GM23338 (cell line): ENCODE measurements at regions not wholly inside any gene's neighbourhood (a gene's known extent, or its start where the extent isn't known, plus 50 kb on each side); places are given as distances from the start of the nearest gene placed in this dataset.

Experiments used
- ATAC-seq: fragments of 200-7000 bp; cut with Tn5 transposase; 3 replicates; pipeline ENCODE4 v1.9.1; 2020
- DNase-seq: peaks from one replicate; pipeline ENCODE4 v3.0.0-alpha.2; 2015; ENCODE audit warnings: low spot score
- H2AFZ ChIP-seq: fragments of 200-600 bp; sonication (generic); 2 replicates; pipeline ENCODE4 v1.8.0; 2016; ENCODE audit warnings: antibody characterized with exemption, mild to moderate bottlenecking, moderate library complexity
- H3F3A ChIP-seq: fragments of 200-600 bp; sonication (generic); replicated peaks from 2 replicates; pipeline ENCODE4 v1.8.0; 2017; ENCODE audit warnings: antibody characterized with exemption, mixed run types, low read depth
- H3K27ac ChIP-seq: fragments of 200-600 bp; sonication (generic); 2 replicates; pipeline ENCODE4 v1.6.1; 2016; ENCODE audit warnings: low read depth
- H3K27me3 ChIP-seq: fragments of 200-600 bp; sonication (generic); 2 replicates; pipeline ENCODE4 v1.8.0; 2016; ENCODE audit warnings: mild to moderate bottlenecking, mixed run types, moderate library complexity; ENCODE audit not compliant: insufficient read depth
- H3K36me3 ChIP-seq: fragments of 200-600 bp; sonication (generic); 2 replicates; pipeline ENCODE4 v1.8.0; 2016; ENCODE audit warnings: mild to moderate bottlenecking; ENCODE audit not compliant: insufficient read depth
- H3K4me1 ChIP-seq: fragments of 200-600 bp; sonication (generic); 2 replicates; pipeline ENCODE4 v1.8.0; 2016; ENCODE audit warnings: mild to moderate bottlenecking, moderate library complexity; ENCODE audit not compliant: insufficient read depth
- H3K4me2 ChIP-seq: fragments of 200-600 bp; sonication (generic); 2 replicates; pipeline ENCODE4 v1.7.1; 2017; ENCODE audit warnings: mixed run types
- H3K4me3 ChIP-seq: fragments of 200-600 bp; sonication (generic); 2 replicates; pipeline ENCODE4 v1.6.1; 2016; ENCODE audit warnings: mixed run types
- H3K79me2 ChIP-seq: fragments of 200-600 bp; sonication (generic); replicated peaks from 2 replicates; pipeline ENCODE4 v1.8.0; 2017; ENCODE audit warnings: mild to moderate bottlenecking; ENCODE audit not compliant: insufficient read depth
- H3K9me2 ChIP-seq: fragments of 200-600 bp; sonication (generic); 2 replicates; pipeline ENCODE4 v1.8.0; 2017; ENCODE audit not compliant: insufficient read depth
- H4K20me1 ChIP-seq: fragments of 200-600 bp; sonication (generic); replicated peaks from 2 replicates; pipeline ENCODE4 v1.8.0; 2017; ENCODE audit warnings: mild to moderate bottlenecking; ENCODE audit not compliant: insufficient read depth
- H3K27ac Mint-ChIP-seq: 2 replicates; pipeline ENCODE4 v1.8.0; 2020; ENCODE audit warnings: inconsistent platforms, mild to moderate bottlenecking, moderate library complexity, mixed read lengths
- H3K27me3 Mint-ChIP-seq: 3 replicates; pipeline ENCODE4 v1.8.0; 2022; ENCODE audit warnings: low read depth, mild to moderate bottlenecking, moderate library complexity, mixed read lengths, inconsistent platforms; ENCODE audit not compliant: insufficient read depth, poor library complexity
- H3K36me3 Mint-ChIP-seq: 3 replicates; pipeline ENCODE4 v1.8.0; 2021; ENCODE audit warnings: low read depth, mild to moderate bottlenecking, inconsistent platforms, moderate library complexity, mixed read lengths
- H3K4me1 Mint-ChIP-seq: 3 replicates; pipeline ENCODE4 v1.8.0; 2020; ENCODE audit warnings: mild to moderate bottlenecking, inconsistent platforms, mixed read lengths
- H3K4me3 Mint-ChIP-seq: 3 replicates; pipeline ENCODE4 v1.8.0; 2021; ENCODE audit warnings: moderate library complexity, mild to moderate bottlenecking, inconsistent platforms, mixed read lengths
- H3K9me3 Mint-ChIP-seq: 3 replicates; pipeline ENCODE4 v1.8.0; 2020; ENCODE audit warnings: moderate library complexity, mild to moderate bottlenecking, inconsistent platforms, mixed read lengths
- CREB1 ChIP-seq: fragments of 250-450 bp; sonication (Bioruptor Pico); IDR thresholded peaks from 2 replicates; pipeline ENCODE4 v1.5.0; 2020; ENCODE audit warnings: low read depth, mild to moderate bottlenecking, moderate library complexity
- CTCF ChIP-seq, 2 experiments: fragments of 200-600 bp in 1 of 2; sonication (generic) in 1 of 2; conservative IDR thresholded peaks; 2 replicates each; pipeline versions ENCODE4 v1.5.1 to v1.6.1; 2016 to 2017; ENCODE audit warnings: antibody characterized with exemption in 2 of 2, low read depth in 2 of 2, mild to moderate bottlenecking in 2 of 2, moderate library complexity in 1 of 2
- EZH2 ChIP-seq: fragments of 200-600 bp; sonication (generic); IDR thresholded peaks from one replicate; pipeline ENCODE4 v1.8.0; 2017; ENCODE audit warnings: antibody characterized with exemption, mild to moderate bottlenecking, low read depth; ENCODE audit not compliant: unreplicated experiment
- EZH2phosphoT487 ChIP-seq: fragments of 200-600 bp; sonication (generic); IDR thresholded peaks from one replicate; pipeline ENCODE4 v1.8.1; 2018; ENCODE audit warnings: antibody characterized with exemption; ENCODE audit not compliant: unreplicated experiment
- NANOG ChIP-seq: IDR thresholded peaks from 2 replicates; pipeline ENCODE4 v1.6.1; 2016; ENCODE audit warnings: antibody characterized with exemption, borderline replicate concordance
- POLR2AphosphoS5 ChIP-seq: IDR thresholded peaks from 2 replicates; pipeline ENCODE4 v1.6.1; 2016; ENCODE audit warnings: antibody characterized with exemption, low read depth
- STAT1 ChIP-seq: IDR thresholded peaks from one replicate; pipeline ENCODE4 v1.6.1; 2016; ENCODE audit warnings: antibody characterized with exemption; ENCODE audit not compliant: unreplicated experiment
- ZNF331 ChIP-seq: fragments of 250-450 bp; sonication (Bioruptor Pico); IDR thresholded peaks from 2 replicates; pipeline ENCODE4 v1.5.0; 2020; ENCODE audit warnings: low read depth, mild to moderate bottlenecking, moderate library complexity
- ZNF462 ChIP-seq: fragments of 250-450 bp; sonication (Bioruptor Pico); IDR thresholded peaks from 2 replicates; pipeline ENCODE4 v1.5.0; 2020; ENCODE audit warnings: mild to moderate bottlenecking, moderate library complexity

DNA sequence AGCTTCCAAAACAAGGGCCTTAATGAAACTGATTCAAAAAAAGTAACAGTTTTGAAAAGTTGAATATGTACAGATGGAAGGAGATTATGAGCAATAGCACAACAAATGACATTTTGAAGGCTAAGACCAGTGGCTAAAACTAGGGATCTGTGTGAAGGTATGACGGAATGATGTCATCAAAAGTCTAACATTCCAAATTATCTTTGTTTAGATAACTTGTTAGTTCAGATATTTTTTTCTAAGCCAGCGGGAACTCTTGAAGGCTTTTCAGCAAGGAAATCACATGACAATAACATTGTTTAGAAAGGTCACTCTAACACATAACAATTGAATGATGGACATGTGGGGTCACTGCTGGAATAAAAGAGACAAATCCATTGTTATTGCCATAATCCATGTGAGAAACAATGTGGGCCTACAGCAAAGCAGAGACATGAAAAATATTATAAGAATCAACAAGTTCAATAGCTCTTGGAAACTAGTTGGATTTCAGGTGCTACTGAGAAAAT, 260.5 kb downstream of the CASP12 start:
- TF ChIP-seq POLR2AphosphoS5 (no peak), ZNF331 (no peak), CTCF (conservative IDR thresholded peaks at IDR 0.05; ENCODE audit: low read depth in 2 of 2) (no peak), STAT1 (no peak), ZNF462 (CRISPR knock-in tag) (no peak), EZH2 (no peak), EZH2phosphoT487 (no peak), NANOG (no peak), CREB1 (no peak)
- Histone ChIP-seq H3K4me1 (0 out of 2 replicates have a peak, but pooled peaks cover 10% of the 10 kb centered on the region), H3K27me3 (no peaks in the 10 kb centered on the region), H2AFZ (no peak overlapping the region), H3K79me2 (no peaks in the 10 kb centered on the region), H3K4me2 (peak overlapping the region; percentile 10; the same call in 1 of the 2 replicates), H3F3A (no peaks in the 10 kb centered on the region), H3K9me2 (peaks cover 9% of the 10 kb centered on the region), H3K36me3 (no peaks in the 10 kb centered on the region), H4K20me1 (no peaks in the 10 kb centered on the region), H3K4me3 (no peak overlapping the region), H3K27ac (peak overlapping the region; percentile 13; the same call in 1 of the 2 replicates)
- H3K27me3 Mint-ChIP-seq, result peaks cover 3% of the 10 kb centered on the region
- peaks cover 10% of the 10 kb centered on the region for H3K4me1 Mint-ChIP-seq
- peak; percentile 19 for DNase-seq
- peaks cover 3% of the 10 kb centered on the region; the same call in 1 of the 3 replicates for H3K9me3 Mint-ChIP-seq
- ATAC-seq, result no peak
- H3K27ac Mint-ChIP-seq, result peak overlapping the region; percentile 61
- H3K4me3 Mint-ChIP-seq, result no peak overlapping the region
- H3K36me3 Mint-ChIP-seq, result 0 out of 3 replicates have a peak, but pooled peaks cover 5% of the 10 kb centered on the region
